ENCODE measurements at regions not wholly inside any gene's neighbourhood (a gene's known extent, or its start where the extent isn't known, plus 50 kb on each side); places are given as distances from the start of the nearest gene placed in this dataset.

GRCh38 chr2:118221536-118222272, 133.4 kb downstream of the INSIG2 start:
- peak; percentile 57 to 76 (median 68) for TF ChIP-seq CTCF (IDR thresholded peaks at IDR 0.05)
- TF ChIP-seq POLR2A (IDR thresholded peaks at IDR 0.05) = no peak

Measured in adrenal gland (tissue), 5 donors.